ENCODE measurements at regions not wholly inside any gene's neighbourhood (a gene's known extent, or its start where the extent isn't known, plus 50 kb on each side); places are given as distances from the start of the nearest gene placed in this dataset.
A peak's percentile ranks its signal among the peaks of the same experiment; 100 is the strongest.

DNA sequence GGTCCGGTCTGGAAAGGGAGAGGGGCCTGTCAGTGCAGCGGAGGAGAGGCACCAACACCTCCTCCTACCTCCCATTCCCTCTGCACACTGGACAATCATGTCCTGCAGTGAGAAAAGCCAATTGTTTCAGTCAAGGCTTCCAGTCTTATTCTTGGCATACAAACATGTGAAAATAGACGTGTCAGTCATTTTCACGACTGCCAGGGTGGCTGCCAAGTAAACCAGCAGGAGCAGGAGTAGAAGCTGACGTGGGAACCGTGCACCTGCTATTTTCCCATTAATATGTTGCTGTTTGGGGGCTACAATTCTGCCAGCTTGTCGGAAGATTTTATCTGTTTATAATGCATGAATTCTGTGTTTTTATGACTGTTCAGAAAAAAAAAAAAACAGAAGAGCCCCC, 202.3 kb downstream of the SPP2 start:
- Histone ChIP-seq H3K56ac (ENCODE audit: low read length) (no peak overlapping the region), H3K4me3 (ENCODE audit: low read length) (no peak overlapping the region), H3K27me3 (ENCODE audit: insufficient read depth, low read length, poor library complexity) (no peaks in the 10 kb centered on the region), H3K4ac (ENCODE audit: low read depth, low read length) (no peak overlapping the region), H4K5ac (ENCODE audit: low read length) (no peak overlapping the region), H2AK5ac (ENCODE audit: low read length) (no peak overlapping the region), H3K23ac (ENCODE audit: low read length) (no peak overlapping the region), H3K79me1 (ENCODE audit: low read length) (no peaks in the 10 kb centered on the region), H3K4me2 (ENCODE audit: low read length) (no peak overlapping the region), H2BK5ac (ENCODE audit: low read length) (no peak overlapping the region), H3K27ac (ENCODE audit: low read depth, low read length) (no peak overlapping the region), H3K9ac (ENCODE audit: low read length) (no peak overlapping the region), H3K18ac (ENCODE audit: low read length) (no peak overlapping the region), H3K4me1 (ENCODE audit: control insufficient read depth, low read depth, low read length) (no peaks in the 10 kb centered on the region), H3K79me2 (ENCODE audit: control insufficient read depth, insufficient read depth, low read length) (no peaks in the 10 kb centered on the region), H2BK15ac (replicated peaks; ENCODE audit: low read depth) (no peak overlapping the region), H2BK120ac (ENCODE audit: low read depth, low read length) (no peak overlapping the region), H3K36me3 (ENCODE audit: control insufficient read depth, insufficient read depth, low read length) (no peaks in the 10 kb centered on the region), H4K8ac (ENCODE audit: low read depth, low read length) (no peak overlapping the region)
- WGBS (ENCODE audit: extremely low coverage, insufficient coverage, low lambda C conversion rate), result no CpG with 5 or more reads among the region's 7 CpGs
- no peak for DNase-seq

- H3K79me2 ChIP-seq (ENCODE audit: control insufficient read depth, insufficient read depth, low read length), result no peaks in the 10 kb centered on the region
- no peaks in the 10 kb centered on the region for H3K79me1 ChIP-seq (ENCODE audit: low read length)
- no peaks in the 10 kb centered on the region for H3K36me3 ChIP-seq (ENCODE audit: control insufficient read depth, insufficient read depth, low read length)
- no peak overlapping the region for H3K4me3 ChIP-seq (ENCODE audit: low read length)
- no CpG with 5 or more reads among the region's 8 CpGs for WGBS (ENCODE audit: extremely low coverage, insufficient coverage, low lambda C conversion rate)
- H4K5ac ChIP-seq (ENCODE audit: low read length), result no peak overlapping the region
- no peak overlapping the region for H3K56ac ChIP-seq (ENCODE audit: low read length)
- H3K18ac ChIP-seq (ENCODE audit: low read length), result no peak overlapping the region
- no peak overlapping the region for H2BK15ac ChIP-seq (replicated peaks; ENCODE audit: low read depth)
- DNase-seq, result no peak
- no peak overlapping the region for H2BK120ac ChIP-seq (ENCODE audit: low read depth, low read length)
- no peak overlapping the region for H3K23ac ChIP-seq (ENCODE audit: low read length)
- no peak overlapping the region for H4K8ac ChIP-seq (ENCODE audit: low read depth, low read length)
- H3K27me3 ChIP-seq (ENCODE audit: insufficient read depth, low read length, poor library complexity), result no peaks in the 10 kb centered on the region
- H3K9ac ChIP-seq (ENCODE audit: low read length), result no peak overlapping the region
- H2BK5ac ChIP-seq (ENCODE audit: low read length), result no peak overlapping the region
- H3K4me2 ChIP-seq (ENCODE audit: low read length), result no peak overlapping the region
- H3K27ac ChIP-seq (ENCODE audit: low read depth, low read length), result no peak overlapping the region
- no peaks in the 10 kb centered on the region for H3K4me1 ChIP-seq (ENCODE audit: control insufficient read depth, low read depth, low read length)
- no peak overlapping the region for H3K4ac ChIP-seq (ENCODE audit: low read depth, low read length)
- no peak overlapping the region for H2AK5ac ChIP-seq (ENCODE audit: low read length)
Measured at GRCh38 chr2:234251326-234252271, 201.1 kb downstream of the SPP2 start.

GRCh38 chr2:234250926-234251325, 200.4 kb downstream of the SPP2 start:
- H3K27ac ChIP-seq (ENCODE audit: low read depth, low read length), result no peak overlapping the region

DNA sequence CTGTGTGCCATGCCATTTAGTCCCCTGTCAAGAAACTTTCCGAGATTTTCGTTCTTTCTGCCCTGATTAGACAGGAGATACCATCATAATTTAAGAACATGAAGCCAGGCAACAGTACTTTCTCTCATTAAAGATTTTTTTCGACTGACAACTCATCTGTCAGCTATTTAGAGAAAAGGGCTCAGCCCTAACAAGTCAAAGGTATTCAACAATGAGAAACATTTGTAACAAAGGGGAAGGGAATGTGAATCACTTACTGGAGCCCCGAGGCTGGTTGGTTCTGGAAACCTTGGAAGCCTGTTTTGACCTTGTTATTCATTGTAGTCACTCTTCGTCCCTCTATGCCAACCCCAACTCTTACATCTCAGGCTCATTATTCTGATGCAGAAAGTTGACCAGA, 199.4 kb downstream of the SPP2 start:
- Histone ChIP-seq H3K27me3 (ENCODE audit: insufficient read depth, low read length, poor library complexity) (no peaks in the 10 kb centered on the region), H2BK120ac (ENCODE audit: low read depth, low read length) (no peak overlapping the region), H3K27ac (ENCODE audit: low read depth, low read length) (no peak overlapping the region), H4K8ac (ENCODE audit: low read depth, low read length) (no peak overlapping the region), H3K4me3 (ENCODE audit: low read length) (no peak overlapping the region), H3K79me2 (ENCODE audit: control insufficient read depth, insufficient read depth, low read length) (no peaks in the 10 kb centered on the region), H2AK5ac (ENCODE audit: low read length) (no peak overlapping the region), H3K56ac (ENCODE audit: low read length) (no peak overlapping the region), H3K4me1 (ENCODE audit: control insufficient read depth, low read depth, low read length) (no peaks in the 10 kb centered on the region), H3K18ac (ENCODE audit: low read length) (no peak overlapping the region), H3K36me3 (ENCODE audit: control insufficient read depth, insufficient read depth, low read length) (no peaks in the 10 kb centered on the region), H3K79me1 (ENCODE audit: low read length) (no peaks in the 10 kb centered on the region), H4K5ac (ENCODE audit: low read length) (no peak overlapping the region), H3K23ac (ENCODE audit: low read length) (no peak overlapping the region), H2BK15ac (replicated peaks; ENCODE audit: low read depth) (no peak overlapping the region), H3K9ac (ENCODE audit: low read length) (no peak overlapping the region), H3K4ac (ENCODE audit: low read depth, low read length) (no peak overlapping the region), H2BK5ac (ENCODE audit: low read length) (no peak overlapping the region), H3K4me2 (ENCODE audit: low read length) (no peak overlapping the region)
- WGBS (ENCODE audit: extremely low coverage, insufficient coverage, low lambda C conversion rate), result no CpG with 5 or more reads among the region's 5 CpGs
- DNase-seq, result peak; percentile 79

More at GRCh38 chr2:234250926-234251325, 200.4 kb downstream of the SPP2 start:
- no peak overlapping the region for H3K4me2 ChIP-seq (ENCODE audit: low read length)
- H2AK5ac ChIP-seq (ENCODE audit: low read length), result no peak overlapping the region
- H3K36me3 ChIP-seq (ENCODE audit: control insufficient read depth, insufficient read depth, low read length), result no peaks in the 10 kb centered on the region
- H3K27me3 ChIP-seq (ENCODE audit: insufficient read depth, low read length, poor library complexity), result no peaks in the 10 kb centered on the region
- no peak overlapping the region for H3K56ac ChIP-seq (ENCODE audit: low read length)
- no peak overlapping the region for H2BK5ac ChIP-seq (ENCODE audit: low read length)
- DNase-seq, result no peak
- WGBS (ENCODE audit: extremely low coverage, insufficient coverage, low lambda C conversion rate), result no CpG with 5 or more reads among the region's 2 CpGs
- no peaks in the 10 kb centered on the region for H3K79me1 ChIP-seq (ENCODE audit: low read length)
- no peak overlapping the region for H3K9ac ChIP-seq (ENCODE audit: low read length)
- no peak overlapping the region for H2BK120ac ChIP-seq (ENCODE audit: low read depth, low read length)
- no peak overlapping the region for H4K8ac ChIP-seq (ENCODE audit: low read depth, low read length)
- H3K79me2 ChIP-seq (ENCODE audit: control insufficient read depth, insufficient read depth, low read length), result no peaks in the 10 kb centered on the region
- no peak overlapping the region for H3K18ac ChIP-seq (ENCODE audit: low read length)
- no peak overlapping the region for H2BK15ac ChIP-seq (replicated peaks; ENCODE audit: low read depth)
- H3K23ac ChIP-seq (ENCODE audit: low read length), result no peak overlapping the region
- no peaks in the 10 kb centered on the region for H3K4me1 ChIP-seq (ENCODE audit: control insufficient read depth, low read depth, low read length)
- H4K5ac ChIP-seq (ENCODE audit: low read length), result no peak overlapping the region
- H3K4me3 ChIP-seq (ENCODE audit: low read length), result no peak overlapping the region
- no peak overlapping the region for H3K4ac ChIP-seq (ENCODE audit: low read depth, low read length)

DNA sequence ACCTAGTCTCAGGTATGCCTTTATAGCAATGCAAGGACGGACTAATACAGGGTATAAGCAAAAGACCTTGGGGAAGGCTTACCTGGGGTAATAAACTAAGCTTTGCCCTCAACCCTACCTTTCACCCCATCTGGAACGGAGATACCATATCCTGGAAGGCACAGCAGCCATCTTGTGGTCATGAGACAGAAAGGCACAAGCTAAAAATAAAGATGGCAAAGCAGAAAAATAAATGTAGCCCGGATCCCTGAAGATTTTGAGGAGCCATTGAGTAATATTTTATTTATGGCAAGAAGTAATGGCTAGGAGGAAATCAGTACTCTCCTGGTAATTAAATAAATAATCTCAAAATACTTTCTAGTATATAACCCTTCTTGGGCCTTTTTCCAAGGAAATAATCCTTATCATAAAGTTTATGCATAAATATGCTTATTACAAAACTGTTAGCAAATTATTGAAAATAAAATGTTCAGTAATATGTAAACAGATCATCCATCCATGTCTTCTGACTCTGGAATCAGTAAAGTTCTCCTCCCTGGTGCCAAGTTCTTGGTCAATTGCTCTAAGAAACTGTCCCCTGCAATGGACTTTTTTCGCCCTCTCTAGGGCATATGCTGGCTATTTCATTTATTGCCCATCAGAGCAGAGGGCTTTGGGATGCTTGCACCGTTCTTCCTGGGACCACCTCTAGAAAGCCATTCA, 198.7 kb downstream of the SPP2 start:
- no peak overlapping the region for H3K4me3 ChIP-seq (ENCODE audit: low read length)
- no peak overlapping the region for H3K23ac ChIP-seq (ENCODE audit: low read length)
- H3K56ac ChIP-seq (ENCODE audit: low read length), result no peak overlapping the region
- H3K4me1 ChIP-seq (ENCODE audit: control insufficient read depth, low read depth, low read length), result no peaks in the 10 kb centered on the region
- H3K27me3 ChIP-seq (ENCODE audit: insufficient read depth, low read length, poor library complexity), result no peaks in the 10 kb centered on the region
- no peak overlapping the region for H3K4me2 ChIP-seq (ENCODE audit: low read length)
- H3K18ac ChIP-seq (ENCODE audit: low read length), result no peak overlapping the region
- H4K5ac ChIP-seq (ENCODE audit: low read length), result no peak overlapping the region
- H3K27ac ChIP-seq (ENCODE audit: low read depth, low read length), result no peak overlapping the region
- DNase-seq, result no peak
- H3K9ac ChIP-seq (ENCODE audit: low read length), result no peak overlapping the region
- no peak overlapping the region for H2AK5ac ChIP-seq (ENCODE audit: low read length)
- H3K79me2 ChIP-seq (ENCODE audit: control insufficient read depth, insufficient read depth, low read length), result no peaks in the 10 kb centered on the region
- H3K4ac ChIP-seq (ENCODE audit: low read depth, low read length), result no peak overlapping the region
- H2BK15ac ChIP-seq (replicated peaks; ENCODE audit: low read depth), result no peak overlapping the region
- no CpG with 5 or more reads among the region's 5 CpGs for WGBS (ENCODE audit: extremely low coverage, insufficient coverage, low lambda C conversion rate)
- H3K36me3 ChIP-seq (ENCODE audit: control insufficient read depth, insufficient read depth, low read length), result no peaks in the 10 kb centered on the region
- no peaks in the 10 kb centered on the region for H3K79me1 ChIP-seq (ENCODE audit: low read length)
- no peak overlapping the region for H2BK5ac ChIP-seq (ENCODE audit: low read length)
- H4K8ac ChIP-seq (ENCODE audit: low read depth, low read length), result no peak overlapping the region
- H2BK120ac ChIP-seq (ENCODE audit: low read depth, low read length), result no peak overlapping the region

Measured in mesendoderm (in vitro differentiated cells).